ENCODE measurements at regions not wholly inside any gene's neighbourhood (a gene's known extent, or its start where the extent isn't known, plus 50 kb on each side); places are given as distances from the start of the nearest gene placed in this dataset.

DNA sequence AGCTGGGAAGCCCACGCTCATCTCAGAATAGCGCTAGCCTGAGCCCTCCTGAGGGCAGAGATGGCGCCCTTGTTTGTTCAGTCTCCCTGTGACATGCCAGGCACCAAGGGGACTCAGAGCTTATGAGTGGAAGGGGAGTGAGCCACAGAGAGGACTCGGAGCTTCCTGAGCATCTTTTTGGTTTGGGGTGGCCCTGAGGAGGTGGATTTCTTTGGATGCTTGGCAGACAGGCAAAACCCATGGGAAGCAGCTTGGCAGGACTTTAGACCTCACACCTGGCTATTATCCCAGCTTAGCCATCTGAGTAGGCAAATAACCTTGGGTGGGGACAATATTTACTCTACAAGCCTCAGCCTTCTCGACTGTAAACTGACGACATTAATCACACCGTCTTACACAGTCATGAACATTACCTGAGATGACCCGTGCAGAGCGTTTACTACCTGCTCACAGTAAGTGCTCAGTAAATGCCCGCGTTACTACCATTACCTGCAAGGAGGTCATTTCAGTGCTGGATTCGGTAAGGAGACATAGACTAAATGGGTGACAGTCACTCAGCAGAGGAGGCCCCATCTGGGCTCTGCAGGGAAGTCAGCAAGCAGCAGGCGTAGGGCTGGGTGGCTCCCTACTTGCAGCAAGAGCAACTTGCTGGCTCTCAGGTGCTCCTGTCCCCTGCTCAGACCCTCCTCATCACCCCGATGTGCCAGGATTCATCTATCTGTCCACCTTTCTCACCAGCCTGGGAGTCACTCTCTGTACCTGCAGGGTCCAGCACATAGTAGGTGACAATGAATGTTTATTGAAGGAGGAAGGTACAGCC lies 54.9 kb downstream of the KLHDC7A start:
- TF ChIP-seq YY1 (IDR thresholded peaks at IDR 0.05; ENCODE audit: insufficient read depth, insufficient read length) (no peak), ZNF274 (IDR thresholded peaks at IDR 0.05; ENCODE audit: low read depth, low read length) (no peak)
